CD4-positive, alpha-beta T cell treated with Interferon alpha-2 for 1 hour (primary cell): ENCODE measurements at regions not wholly inside any gene's neighbourhood (a gene's known extent, or its start where the extent isn't known, plus 50 kb on each side); places are given as distances from the start of the nearest gene placed in this dataset.
"Not testable (repeated sequence)": the region's sequence is repeated elsewhere in the genome, so short reads cannot be mapped to it uniquely, and the experiment has no call there.

Source experiments
- DNase-seq, 2 donors: peaks; one replicate each; pipeline ENCODE4 v3.0.0-alpha.2; 2020 to 2022

- DNase-seq, result no peak
Observed at GRCh38 chr4:114383721-114384120, 214.9 kb upstream of the UGT8 start.

GRCh38 chr4:114384629-114385028 lies 214.0 kb upstream of the UGT8 start:
- DNase-seq, result peak in 1 of 2 donors; percentile 16

- no peak for DNase-seq
Observed at GRCh38 chr4:114385195-114385985, 213.2 kb upstream of the UGT8 start.

- peak in 1 of 2 donors; percentile 35 for DNase-seq
Observed at GRCh38 chr4:114386637-114387233, 211.9 kb upstream of the UGT8 start.

- no peak for DNase-seq
Observed at GRCh38 chr4:114389070-114389685, 209.4 kb upstream of the UGT8 start.

- DNase-seq, result no peak
Observed at GRCh38 chr4:114393295-114394038, 205.1 kb upstream of the UGT8 start.

GRCh38 chr4:114396808-114397207 lies 201.8 kb upstream of the UGT8 start:
- peak in 1 of 2 donors; percentile 5 for DNase-seq

- no peak for DNase-seq
Observed at GRCh38 chr4:114398410-114398809, 200.2 kb upstream of the UGT8 start.

GRCh38 chr4:114399105-114399504 lies 199.5 kb upstream of the UGT8 start:
- no peak for DNase-seq

- no peak for DNase-seq
Observed at GRCh38 chr4:114400531-114400930, 198.1 kb upstream of the UGT8 start.

GRCh38 chr4:114401483-114401882 lies 197.1 kb upstream of the UGT8 start:
- no peak for DNase-seq

- DNase-seq, result no peak
Observed at GRCh38 chr4:114417214-114417613, 181.4 kb upstream of the UGT8 start.

- DNase-seq, result no peak
Observed at GRCh38 chr4:114420069-114420468, 178.5 kb upstream of the UGT8 start.

GRCh38 chr4:114423582-114423981 lies 175.0 kb upstream of the UGT8 start:
- no peak for DNase-seq

GRCh38 chr4:114435116-114435515 lies 163.5 kb upstream of the UGT8 start:
- no peak for DNase-seq

GRCh38 chr4:114442856-114443255 lies 155.8 kb upstream of the UGT8 start:
- no peak for DNase-seq

GRCh38 chr4:114444211-114444610 lies 154.4 kb upstream of the UGT8 start:
- DNase-seq, result no peak

GRCh38 chr4:114447963-114448516 lies 150.6 kb upstream of the UGT8 start:
- DNase-seq, result not testable (repeated sequence)

- no peak for DNase-seq
Observed at GRCh38 chr4:114458728-114459127, 139.9 kb upstream of the UGT8 start.

GRCh38 chr4:114464726-114465272 lies 133.8 kb upstream of the UGT8 start:
- no peak for DNase-seq

- no peak for DNase-seq
Observed at GRCh38 chr4:114465766-114466165, 132.8 kb upstream of the UGT8 start.

GRCh38 chr4:114466299-114466698 lies 132.3 kb upstream of the UGT8 start:
- DNase-seq, result no peak
